ENCODE measurements at regions not wholly inside any gene's neighbourhood (a gene's known extent, or its start where the extent isn't known, plus 50 kb on each side); places are given as distances from the start of the nearest gene placed in this dataset.
"Not testable (repeated sequence)": the region's sequence is repeated elsewhere in the genome, so short reads cannot be mapped to it uniquely, and the experiment has no call there.

DNA sequence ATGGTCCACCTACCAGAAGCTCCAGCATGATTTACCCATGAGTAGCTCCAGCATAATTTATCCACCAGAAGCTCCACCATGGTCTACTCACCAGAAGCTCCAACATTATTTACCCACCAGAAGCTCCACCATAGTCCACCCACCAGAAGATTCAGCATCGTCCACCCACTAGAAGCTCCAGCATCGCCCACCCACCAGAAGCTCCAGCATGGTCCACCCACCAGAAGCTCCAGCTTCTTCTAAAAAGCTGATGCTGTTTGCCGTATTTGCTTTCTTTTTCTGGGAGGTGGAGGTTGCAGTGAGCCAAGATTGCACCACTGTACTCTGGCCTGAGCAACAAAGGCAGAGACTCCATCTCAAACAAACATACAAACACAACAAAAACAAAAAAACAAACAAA lies 136.2 kb upstream of the TPTE start:
- TF ChIP-seq, protein P1, sequence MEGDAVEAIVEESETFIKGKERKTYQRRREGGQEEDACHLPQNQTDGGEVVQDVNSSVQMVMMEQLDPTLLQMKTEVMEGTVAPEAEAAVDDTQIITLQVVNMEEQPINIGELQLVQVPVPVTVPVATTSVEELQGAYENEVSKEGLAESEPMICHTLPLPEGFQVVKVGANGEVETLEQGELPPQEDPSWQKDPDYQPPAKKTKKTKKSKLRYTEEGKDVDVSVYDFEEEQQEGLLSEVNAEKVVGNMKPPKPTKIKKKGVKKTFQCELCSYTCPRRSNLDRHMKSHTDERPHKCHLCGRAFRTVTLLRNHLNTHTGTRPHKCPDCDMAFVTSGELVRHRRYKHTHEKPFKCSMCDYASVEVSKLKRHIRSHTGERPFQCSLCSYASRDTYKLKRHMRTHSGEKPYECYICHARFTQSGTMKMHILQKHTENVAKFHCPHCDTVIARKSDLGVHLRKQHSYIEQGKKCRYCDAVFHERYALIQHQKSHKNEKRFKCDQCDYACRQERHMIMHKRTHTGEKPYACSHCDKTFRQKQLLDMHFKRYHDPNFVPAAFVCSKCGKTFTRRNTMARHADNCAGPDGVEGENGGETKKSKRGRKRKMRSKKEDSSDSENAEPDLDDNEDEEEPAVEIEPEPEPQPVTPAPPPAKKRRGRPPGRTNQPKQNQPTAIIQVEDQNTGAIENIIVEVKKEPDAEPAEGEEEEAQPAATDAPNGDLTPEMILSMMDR (IDR thresholded peaks at IDR 0.05; ENCODE audit: control extremely low read depth in 1 of 3, insufficient read depth in 1 of 3, low read depth in 1 of 3, low read length in 3 of 3): not testable (repeated sequence)
- not testable (repeated sequence) for TF ChIP-seq POLR2AphosphoS5 (IDR thresholded peaks at IDR 0.05; ENCODE audit: low read depth, low read length); POLR2A (IDR thresholded peaks at IDR 0.05; ENCODE audit: control extremely low read depth in 1 of 2, low read depth in 2 of 2, low read length in 2 of 2); TAF1 (IDR thresholded peaks at IDR 0.05; ENCODE audit: low read depth, low read length); SIRT6 (IDR thresholded peaks at IDR 0.05; ENCODE audit: low read length); EP300 (IDR thresholded peaks at IDR 0.05; ENCODE audit: borderline replicate concordance in 1 of 2, low read depth in 2 of 2, low read length in 2 of 2)
- TF ChIP-seq, protein P2, sequence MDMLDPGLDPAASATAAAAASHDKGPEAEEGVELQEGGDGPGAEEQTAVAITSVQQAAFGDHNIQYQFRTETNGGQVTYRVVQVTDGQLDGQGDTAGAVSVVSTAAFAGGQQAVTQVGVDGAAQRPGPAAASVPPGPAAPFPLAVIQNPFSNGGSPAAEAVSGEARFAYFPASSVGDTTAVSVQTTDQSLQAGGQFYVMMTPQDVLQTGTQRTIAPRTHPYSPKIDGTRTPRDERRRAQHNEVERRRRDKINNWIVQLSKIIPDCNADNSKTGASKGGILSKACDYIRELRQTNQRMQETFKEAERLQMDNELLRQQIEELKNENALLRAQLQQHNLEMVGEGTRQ (IDR thresholded peaks at IDR 0.05; ENCODE audit: low read length): not testable (repeated sequence)

Measured in H1 (cell line).